ENCODE measurements at regions not wholly inside any gene's neighbourhood (a gene's known extent, or its start where the extent isn't known, plus 50 kb on each side); places are given as distances from the start of the nearest gene placed in this dataset.

GRCh38 chr9:96159596-96159995 is 142.4 kb downstream of the HSD17B3 start:
- no peak for TF ChIP-seq CTCF (optimal IDR thresholded peaks at IDR 0.05 in 1 of 3, IDR thresholded peaks at IDR 0.05 in 1 of 3, conservative IDR thresholded peaks at IDR 0.05 in 1 of 3; ENCODE audit: extremely low read depth in 1 of 3, insufficient read depth in 2 of 3, low read length in 3 of 3)
- TF ChIP-seq EZH2 (IDR thresholded peaks at IDR 0.05; ENCODE audit: low read length), result no peak

All from keratinocyte (primary cell).